Stimulated activated CD4-positive, alpha-beta T cell treated with anti-CD3 and anti-CD28 coated beads, Interleukin-15, amount 100 ng/mL, for 48 hours (primary cell): ENCODE measurements at regions not wholly inside any gene's neighbourhood (a gene's known extent, or its start where the extent isn't known, plus 50 kb on each side); places are given as distances from the start of the nearest gene placed in this dataset.

Source experiments
- DNase-seq, 2 donors: peaks; one replicate each; pipeline ENCODE4 v3.0.0-alpha.2; 2020; ENCODE audit warnings: low read depth in 2 of 2

- DNase-seq, result no peak
Measured at GRCh38 chr10:2445370-2445769, 622.0 kb upstream of the PFKP start.

GRCh38 chr10:2439983-2440382 is 627.4 kb upstream of the PFKP start:
- DNase-seq, result no peak

- no peak for DNase-seq
Measured at GRCh38 chr10:2439000-2439399, 628.3 kb upstream of the PFKP start.

DNA sequence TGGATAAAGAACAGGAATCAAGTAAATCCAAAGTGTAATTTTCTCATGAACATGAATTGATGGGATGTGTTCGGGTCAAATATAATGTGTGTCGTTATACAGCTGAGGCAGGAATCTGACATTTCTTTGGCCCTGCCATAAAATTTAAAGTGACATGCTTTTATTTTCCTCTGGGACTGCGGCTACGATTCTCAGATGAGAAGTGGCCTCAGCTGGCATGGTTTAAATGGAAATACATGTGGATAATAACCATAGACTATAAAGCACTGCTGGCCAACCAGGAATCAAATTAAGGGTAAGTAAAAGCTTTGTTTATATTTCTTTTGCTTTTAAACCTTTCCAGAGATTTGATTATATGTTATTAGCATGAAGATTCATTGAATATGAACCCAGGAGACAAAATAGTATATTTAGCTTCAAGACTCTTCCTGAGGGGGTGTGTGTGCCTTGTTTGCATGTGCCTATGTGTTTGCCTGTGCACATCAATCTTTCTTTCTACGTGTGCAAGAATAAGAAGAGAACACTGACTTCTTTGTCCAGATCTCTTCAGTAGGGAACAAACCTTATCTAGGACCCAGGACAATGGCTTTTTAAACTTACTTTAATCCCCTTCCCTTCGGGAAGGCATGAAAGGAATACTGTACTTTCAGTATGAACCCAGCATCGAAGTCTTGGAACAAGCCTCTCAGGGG is 629.0 kb upstream of the PFKP start:
- DNase-seq, result no peak

- DNase-seq, result no peak
Measured at GRCh38 chr10:2436933-2437332, 630.4 kb upstream of the PFKP start.

DNA sequence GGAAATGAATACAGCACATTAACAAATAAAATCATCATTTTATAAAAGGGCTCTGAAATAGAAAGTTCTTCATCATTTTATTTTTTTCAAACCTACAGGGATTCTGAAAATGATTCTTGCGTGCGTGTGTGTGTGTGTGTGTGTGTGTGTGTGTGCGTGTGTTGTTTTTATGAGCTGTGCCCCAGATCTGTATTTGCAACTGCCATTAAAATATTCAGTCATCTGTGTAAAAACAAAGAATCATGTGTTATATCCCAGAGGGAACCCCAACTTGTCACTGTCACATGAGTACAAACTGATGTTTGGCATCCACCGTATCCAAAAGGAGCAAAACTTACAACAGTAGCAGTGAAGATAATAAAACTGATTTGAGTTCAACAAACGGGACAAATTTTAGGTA is 635.4 kb upstream of the PFKP start:
- no peak for DNase-seq

DNA sequence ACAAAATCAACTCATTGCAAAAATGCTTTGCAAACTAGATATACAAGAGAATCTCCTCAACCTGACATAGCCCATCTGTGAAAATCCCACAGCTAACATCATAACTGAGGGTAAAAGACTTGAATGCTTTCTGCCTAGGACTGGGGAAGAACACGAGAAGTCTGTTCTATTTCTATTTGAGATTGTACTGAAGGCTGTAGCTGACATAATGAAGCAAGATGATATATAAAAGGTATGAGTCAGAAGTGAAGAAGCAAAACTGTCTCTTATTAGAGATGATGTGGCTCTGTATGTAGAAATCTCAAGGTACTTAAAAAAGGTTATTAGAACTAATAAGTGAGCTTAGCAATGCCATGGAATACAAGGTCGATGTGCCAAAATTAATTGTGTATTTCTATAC is 639.9 kb upstream of the PFKP start:
- no peak for DNase-seq

DNA sequence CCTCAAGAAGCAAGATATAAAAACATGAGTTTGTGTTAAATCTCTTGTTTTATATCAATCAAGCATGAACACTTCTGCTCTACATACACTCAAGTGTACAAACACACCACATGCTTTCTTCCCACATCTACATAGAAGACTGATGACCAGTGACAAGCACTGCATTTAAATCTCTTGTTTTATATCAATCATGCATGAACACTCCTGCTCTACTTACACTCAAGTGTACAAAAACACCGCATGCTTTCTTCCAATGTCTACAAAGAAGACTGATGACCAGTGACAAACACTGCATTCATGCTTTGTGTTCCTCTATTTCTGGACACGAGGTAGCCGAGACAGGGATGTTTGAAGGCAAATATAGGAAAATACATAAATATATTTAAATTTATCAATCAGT is 642.0 kb upstream of the PFKP start:
- no peak for DNase-seq

DNA sequence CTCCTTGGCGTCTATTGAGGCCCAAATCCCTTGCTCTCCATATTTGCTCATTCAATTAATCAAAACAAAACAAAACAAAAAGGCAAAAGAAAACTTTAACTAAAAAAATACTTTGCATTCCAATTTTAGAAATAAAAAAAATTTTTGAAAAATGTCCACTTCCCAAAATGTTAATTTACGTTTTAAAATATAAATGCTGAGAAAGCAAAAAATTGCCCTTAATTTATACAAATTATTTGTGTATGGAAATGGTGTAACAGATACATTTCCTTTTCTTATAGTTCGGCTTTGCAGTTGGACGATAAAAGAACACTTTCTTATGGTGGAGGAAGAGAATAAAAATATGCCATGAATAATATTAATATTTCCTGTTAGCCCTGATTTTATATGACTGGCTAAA is 652.8 kb upstream of the PFKP start:
- DNase-seq, result no peak

DNA sequence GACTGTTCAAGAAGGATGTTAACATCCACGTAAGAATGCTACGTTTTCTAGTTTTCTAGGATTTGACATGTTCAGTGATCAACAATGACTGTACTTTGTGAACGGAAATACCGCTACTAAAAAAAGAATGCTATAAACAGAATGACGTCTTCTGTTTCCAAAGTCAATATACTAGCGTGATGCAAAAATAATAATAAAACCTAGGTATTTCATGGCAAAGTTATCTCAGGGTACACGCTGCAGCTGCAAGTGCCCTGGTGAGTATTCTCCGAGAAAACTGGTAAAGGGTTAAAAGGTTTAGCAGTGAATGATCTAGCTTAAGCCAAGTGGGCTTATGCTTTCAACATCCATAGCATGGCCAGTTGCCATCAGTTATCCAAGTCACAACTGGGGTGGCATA is 653.3 kb upstream of the PFKP start:
- no peak for DNase-seq

- no peak for DNase-seq
Measured at GRCh38 chr10:2410049-2410448, 657.3 kb upstream of the PFKP start.

DNA sequence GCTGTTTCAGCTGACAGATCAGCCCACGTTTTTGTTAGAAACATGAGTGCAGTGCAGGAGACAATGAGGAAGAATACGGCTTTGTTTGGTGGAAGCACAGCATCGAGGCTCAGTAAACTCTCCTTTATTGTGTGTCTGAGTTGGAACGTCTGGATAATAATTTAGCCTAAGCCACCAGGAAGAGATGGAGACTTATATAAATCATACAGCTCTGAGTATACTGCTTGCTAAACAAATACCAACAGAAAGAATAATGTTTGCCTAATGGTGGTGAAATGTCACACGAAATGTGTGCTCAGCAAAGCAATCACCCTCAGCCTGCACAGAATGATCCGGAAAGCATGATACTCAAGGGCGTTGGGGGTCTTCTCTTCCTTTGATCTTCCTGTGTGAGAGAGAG is 664.1 kb upstream of the ADARB2 start:
- DNase-seq, result no peak

GRCh38 chr10:2399482-2399881 is 662.2 kb upstream of the ADARB2 start:
- DNase-seq, result no peak

DNA sequence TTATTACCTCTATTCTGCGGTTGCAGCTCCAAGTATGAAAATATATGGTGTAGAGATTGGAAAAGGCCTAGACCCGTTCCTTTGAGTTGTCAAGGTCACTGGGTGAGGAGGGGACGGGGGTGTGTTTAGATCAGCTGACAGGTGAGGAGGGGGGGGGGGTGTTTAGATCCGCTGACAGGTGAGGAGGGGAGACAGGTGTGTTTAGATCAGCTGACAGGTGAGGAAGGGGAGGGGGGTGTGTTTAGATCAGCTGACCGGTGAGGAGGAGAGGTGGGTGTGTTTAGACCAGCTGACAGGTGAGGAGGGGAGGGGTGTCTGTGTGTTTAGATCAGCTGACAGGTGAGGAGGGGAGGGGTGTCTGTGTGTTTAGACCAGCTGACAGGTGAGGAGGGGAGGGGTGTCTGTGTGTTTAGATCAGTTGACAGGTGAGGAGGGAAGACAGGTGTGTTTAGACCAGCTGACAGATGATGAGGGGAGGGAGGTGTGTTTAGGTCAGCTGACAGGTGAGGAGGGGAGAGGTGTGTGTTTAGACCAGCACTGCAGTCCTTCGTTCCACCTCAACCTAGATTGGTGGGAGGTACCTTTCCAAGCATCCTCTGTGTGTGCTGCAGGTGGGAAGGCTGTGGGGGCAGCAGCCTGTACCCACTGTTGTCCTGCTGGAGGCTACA is 655.0 kb upstream of the ADARB2 start:
- no peak for DNase-seq

GRCh38 chr10:2387672-2388071 is 650.3 kb upstream of the ADARB2 start:
- DNase-seq, result no peak

- no peak for DNase-seq
Measured at GRCh38 chr10:2387261-2387660, 649.9 kb upstream of the ADARB2 start.

DNA sequence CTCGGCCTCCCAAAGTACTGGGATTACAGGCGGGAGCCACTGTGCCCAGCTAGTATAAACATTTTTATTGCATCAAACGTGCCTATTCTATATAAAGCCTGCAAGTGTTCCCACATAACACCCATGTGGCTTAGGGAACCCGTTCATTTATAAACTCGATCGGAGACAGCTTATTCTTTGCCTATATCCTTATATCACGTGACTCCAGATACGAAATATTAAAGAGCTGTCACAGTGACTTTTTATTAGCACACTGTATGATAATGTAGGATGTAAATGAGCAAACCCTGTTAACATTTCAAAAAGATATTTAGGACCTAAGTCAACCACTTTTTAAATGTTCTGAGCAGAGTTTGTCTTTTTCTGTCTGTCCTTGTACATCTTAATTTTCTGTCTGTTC is 642.9 kb upstream of the ADARB2 start:
- no peak for DNase-seq

DNA sequence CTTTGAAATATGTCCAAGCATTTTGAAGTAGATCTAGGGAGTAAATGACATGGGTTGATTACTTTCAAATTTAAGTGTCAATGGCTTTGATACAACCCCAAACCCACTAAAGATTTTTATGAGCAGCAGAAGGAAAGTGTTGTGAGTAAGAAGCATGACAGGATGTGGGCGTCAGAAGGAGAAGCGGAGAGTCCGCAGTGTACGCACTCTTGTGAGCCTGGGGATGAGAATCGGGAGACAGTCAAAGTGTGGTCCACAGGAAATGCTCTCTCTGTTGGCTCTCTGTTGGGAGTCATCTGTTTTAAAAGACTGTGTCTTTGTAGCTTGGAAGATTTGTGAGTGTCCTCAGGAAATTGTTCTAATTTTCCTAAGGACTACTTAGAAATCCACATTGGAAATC is 629.8 kb upstream of the ADARB2 start:
- no peak for DNase-seq

DNA sequence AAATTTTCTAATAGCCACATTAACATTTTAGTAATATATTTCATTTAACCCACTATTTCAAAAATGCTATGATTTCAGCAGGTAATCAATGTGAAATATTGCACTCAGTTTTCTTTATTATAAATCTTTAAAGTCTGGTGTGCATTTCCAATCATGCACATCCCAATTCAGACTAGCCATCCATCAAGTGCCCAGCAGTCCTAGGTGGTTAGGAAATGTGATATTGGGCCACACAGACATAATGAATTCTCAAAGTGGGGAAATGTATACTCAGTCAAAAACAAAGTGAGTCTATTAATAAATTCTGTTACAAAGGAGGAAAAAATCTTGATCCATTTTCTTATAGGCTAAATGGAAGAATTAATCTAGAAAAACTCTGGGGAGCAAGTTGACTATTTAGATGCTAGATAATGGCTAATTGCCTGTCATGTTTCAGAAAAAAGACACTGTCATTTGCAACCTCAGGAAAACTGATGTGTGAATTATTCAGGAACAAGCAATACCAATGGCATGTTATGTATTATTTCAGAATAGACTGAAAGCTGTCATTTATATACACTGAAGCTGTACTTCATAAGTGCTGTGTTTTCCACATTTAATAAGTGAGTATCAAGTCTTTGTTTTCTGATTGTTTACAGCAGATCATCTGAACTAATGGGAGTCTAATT is 629.1 kb upstream of the ADARB2 start:
- DNase-seq, result no peak

DNA sequence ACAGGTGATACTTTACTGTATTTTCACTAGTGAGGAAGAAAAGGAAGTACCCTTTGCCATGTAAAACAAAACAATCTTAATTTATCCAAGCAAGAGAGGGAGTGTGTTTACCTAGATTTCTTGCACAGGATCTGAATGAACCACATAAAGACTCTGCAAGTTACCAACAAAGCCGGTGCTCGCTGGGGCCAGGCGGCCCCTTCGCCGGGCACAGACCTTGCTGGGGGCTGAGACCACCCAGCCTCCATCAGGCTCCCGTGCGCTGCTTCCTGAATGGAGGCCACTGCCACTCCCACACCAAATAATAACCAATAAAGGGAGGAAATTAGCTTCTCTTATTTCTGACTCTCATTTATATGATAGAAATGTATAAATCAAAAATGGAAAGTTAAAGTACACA is 625.0 kb upstream of the ADARB2 start:
- DNase-seq, result no peak

DNA sequence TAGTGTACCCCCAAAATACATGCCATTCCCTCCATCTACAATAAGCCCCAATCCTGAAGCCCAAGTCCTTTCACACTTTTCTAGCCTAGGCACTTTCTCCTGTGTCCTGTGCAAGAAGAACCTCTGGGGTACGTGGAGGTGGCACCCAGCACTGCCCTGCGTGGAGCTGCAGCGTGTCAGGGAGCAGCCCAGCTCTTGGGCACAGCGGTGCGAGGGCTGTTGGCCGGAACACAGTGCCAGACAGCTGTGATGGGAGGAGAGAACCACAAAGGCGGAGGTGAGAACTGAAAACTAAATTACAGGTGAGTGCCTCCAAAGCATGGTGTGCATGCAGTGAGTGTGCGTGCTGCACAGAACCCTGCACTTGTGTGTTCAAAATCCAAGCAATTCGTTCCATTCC is 621.3 kb upstream of the ADARB2 start:
- DNase-seq, result no peak

- no peak for DNase-seq
Measured at GRCh38 chr10:2356670-2357069, 619.3 kb upstream of the ADARB2 start.

DNA sequence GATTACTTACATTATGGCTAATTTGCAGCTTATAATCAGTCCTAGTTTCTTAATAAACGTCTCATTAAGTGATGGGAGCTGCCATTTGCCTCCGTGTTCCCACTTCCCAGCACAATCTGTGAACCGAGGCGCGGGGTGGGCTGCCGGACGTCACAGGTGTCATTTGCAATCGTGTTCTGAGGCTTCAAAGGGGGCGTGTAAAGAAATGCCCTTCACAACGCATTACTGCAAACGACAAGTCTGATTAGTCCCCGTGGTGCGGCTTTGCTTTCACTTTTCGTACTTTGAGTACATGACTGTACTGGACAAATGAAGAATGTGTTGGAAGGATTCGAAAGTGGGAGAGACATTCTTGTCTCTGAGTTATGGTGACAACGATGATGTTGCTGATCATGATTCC is 614.2 kb upstream of the ADARB2 start:
- no peak for DNase-seq
